Right lobe of liver (tissue), 6 donors: ENCODE measurements at regions not wholly inside any gene's neighbourhood (a gene's known extent, or its start where the extent isn't known, plus 50 kb on each side); places are given as distances from the start of the nearest gene placed in this dataset.

Experiments
- ATAC-seq, 4 donors: fragments of 200-7000 bp; cut with Tn5 transposase; one replicate each; pipeline ENCODE4 v1.9.1; 2020; ENCODE audit warnings: mild to moderate bottlenecking in 4 of 4, moderate library complexity in 4 of 4
- DNase-seq, 3 donors: peaks; one replicate each; pipeline ENCODE4 v3.0.0-alpha.2; 2020
- H3K27ac ChIP-seq, 3 donors: fragments of 200-600 bp; one replicate each; pipeline ENCODE4 v1.8.0; 2022
- H3K27me3 ChIP-seq, 2 donors: fragments of 200-600 bp; one replicate each; pipeline ENCODE4 v1.8.0; 2022
- H3K36me3 ChIP-seq, 4 donors: fragments of 200-600 bp; sonication (generic) in 1 of 4; one replicate each; pipeline versions ENCODE4 v1.5.1 to v1.8.0; 2017 to 2022; ENCODE audit warnings: control low read depth in 1 of 4
- H3K4me1 ChIP-seq, 4 donors: fragments of 200-600 bp; sonication (generic) in 1 of 4; one replicate each; pipeline versions ENCODE4 v1.5.1 to v1.8.0; 2017 to 2022; ENCODE audit warnings: control low read depth in 1 of 4
- H3K4me3 ChIP-seq, 3 donors: fragments of 200-600 bp; one replicate each; pipeline ENCODE4 v1.8.0; 2022
- H3K9me3 ChIP-seq, 4 donors: fragments of 200-600 bp; sonication (generic) in 1 of 4; one replicate each; pipeline versions ENCODE4 v1.5.1 to v1.8.0; 2017 to 2022; ENCODE audit warnings: control low read depth in 1 of 4
- CTCF ChIP-seq, 4 donors: fragments of 200-600 bp in 3 of 4; fragments of 450-650 bp in 1 of 4; IDR thresholded peaks; one replicate each; pipeline versions ENCODE4 v1.5.1 to v1.8.0; 2016 to 2022; ENCODE audit warnings: antibody characterized with exemption in 4 of 4, mild to moderate bottlenecking in 2 of 4
- POLR2A ChIP-seq: fragments of 450-650 bp; IDR thresholded peaks from one replicate; pipeline ENCODE4 v1.6.1; 2017; ENCODE audit warnings: antibody characterized with exemption, mild to moderate bottlenecking
- WGBS: methylation state at CpG from one replicate; pipeline ENCODE4 v1.1.6; 2018; ENCODE audit warnings: low coverage, low lambda C conversion rate; ENCODE audit not compliant: insufficient coverage; ENCODE audit errors: missing lambda C conversion rate; 5-methylcytosine and 5-hydroxymethylcytosine counted together
- intact Hi-C, 2 donors: fragments of 100-400 bp; cut with DNase I; formaldehyde crosslinking; loops; one replicate each; pipeline versions ENCODE4 v1.11.2 to v1.14.1; 2022
- donor health status: DM: no; HTN: yes; CAD: no.
- donor health status: DM: no; HTN: no; CAD: no.
- donor health status: DM: no; HTN: no; CAD: no.
- donor health status: DM: no; HTN: yes; CAD: no.
- donor health status: DM: no; HTN: yes; CAD: no.

DNA sequence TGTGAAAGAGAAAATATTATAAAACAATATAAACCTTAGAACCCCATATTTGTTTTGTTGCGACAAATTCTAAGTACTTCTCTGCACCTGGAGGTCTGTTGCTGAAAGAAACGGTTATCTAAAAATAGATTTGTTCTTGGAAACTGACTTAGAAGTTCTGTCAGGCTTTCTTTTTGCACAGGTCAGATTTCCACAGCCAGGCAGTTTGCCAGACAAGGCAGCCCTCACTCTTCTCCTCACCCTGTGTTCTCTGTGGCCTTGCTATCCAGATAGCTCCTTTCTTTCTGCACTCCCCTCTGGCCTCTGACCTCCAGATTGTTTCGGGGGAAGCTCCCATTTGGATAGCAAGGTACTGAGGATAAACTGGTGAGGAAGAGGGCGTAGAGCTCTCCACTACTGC is 413.3 kb upstream of the ONECUT1 start:
- H3K36me3 ChIP-seq = no peaks in the 10 kb centered on the region
- TF ChIP-seq CTCF (IDR thresholded peaks at IDR 0.05) = no peak
- no peak for TF ChIP-seq POLR2A
- no peak overlapping the region for H3K27ac ChIP-seq
- H3K27me3 ChIP-seq = no peaks in the 10 kb centered on the region
- H3K4me3 ChIP-seq = no peak overlapping the region
- DNase-seq (peak in 1 of 3 donors; percentile 23), ATAC-seq (peak; percentile 39 to 72 (median 47))
- H3K9me3 ChIP-seq = no peaks in the 10 kb centered on the region
- intact Hi-C loops = no loop called here
- WGBS = 39% methylated on average over 3 of the region's 4 CpGs
- no peaks in the 10 kb centered on the region for H3K4me1 ChIP-seq

- ATAC-seq (no peak), DNase-seq (no peak)
- H3K4me1 ChIP-seq = peaks cover 0 to 2% (median 0%) of the 10 kb centered on the region in 4 donors
- TF ChIP-seq POLR2A (no peak), CTCF (IDR thresholded peaks at IDR 0.05) (no peak)
- H3K4me3 ChIP-seq = no peak overlapping the region
- H3K27ac ChIP-seq = no peak overlapping the region
- H3K36me3 ChIP-seq = no peaks in the 10 kb centered on the region
- no peaks in the 10 kb centered on the region for H3K9me3 ChIP-seq
- H3K27me3 ChIP-seq = no peaks in the 10 kb centered on the region
- WGBS = 100% methylated on average over 1 of the region's 1 CpG
- intact Hi-C loops = no loop called here
Observed at GRCh38 chr15:53202876-53203275, 412.7 kb upstream of the ONECUT1 start.

DNA sequence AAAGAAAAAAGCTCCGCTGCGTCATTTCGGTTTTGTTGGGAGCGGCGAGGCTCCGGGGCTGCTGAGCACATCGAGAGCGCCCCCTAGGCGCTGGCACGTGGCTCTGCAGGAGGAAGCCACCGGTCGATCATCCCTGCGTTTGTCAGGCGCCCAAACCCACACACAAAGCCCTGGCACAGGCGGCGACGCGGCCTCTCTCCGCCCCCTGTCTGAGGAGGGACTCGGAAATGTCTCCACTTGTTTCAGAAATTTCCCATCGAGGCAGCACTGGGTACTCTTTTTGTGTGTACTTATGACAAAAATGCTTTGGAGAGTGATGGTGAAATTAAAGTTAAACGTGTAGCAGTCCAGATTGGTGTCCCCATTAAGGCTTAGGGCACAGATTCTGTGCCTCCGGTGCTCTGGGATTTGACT is 407.3 kb upstream of the ONECUT1 start:
- H3K27me3 ChIP-seq = no peaks in the 10 kb centered on the region
- ATAC-seq (peak; percentile 96 to 100 (median 100)), DNase-seq (peak; percentile 81 to 86 (median 85))
- peaks cover 0 to 5% (median 3%) of the 10 kb centered on the region in 4 donors for H3K4me1 ChIP-seq
- H3K9me3 ChIP-seq = no peaks in the 10 kb centered on the region
- 2% methylated on average over 9 of the region's 23 CpGs for WGBS
- peak overlapping the region; percentile 10 to 41 (median 29) for H3K4me3 ChIP-seq
- H3K36me3 ChIP-seq = no peaks in the 10 kb centered on the region
- TF ChIP-seq POLR2A (no peak), CTCF (IDR thresholded peaks at IDR 0.05) (peak; percentile 86 to 96 (median 94))
- intact Hi-C loops = loop anchor here in 1 of 2 donors (5.0 to 10.0 kb wide), 2 partner anchors 123 to 410 kb away; no protein-coding TSS in a partner anchor
- H3K27ac ChIP-seq = peak overlapping the region in 2 of 3 donors; percentile 22 to 34

GRCh38 chr15:53196788-53197187 is 406.7 kb upstream of the ONECUT1 start:
- ATAC-seq (peak in 1 of 4 donors; percentile 11), DNase-seq (no peak)
- Histone ChIP-seq H3K4me3 (peak overlapping the region; percentile 10 to 41 (median 29)), H3K9me3 (no peaks in the 10 kb centered on the region), H3K27me3 (no peaks in the 10 kb centered on the region), H3K27ac (no peak overlapping the region), H3K4me1 (peaks cover 0 to 5% (median 3%) of the 10 kb centered on the region in 4 donors), H3K36me3 (no peaks in the 10 kb centered on the region)
- 60% methylated on average over 11 of the region's 11 CpGs for WGBS
- no peak for TF ChIP-seq POLR2A
- no peak for TF ChIP-seq CTCF (IDR thresholded peaks at IDR 0.05)
- intact Hi-C loops = loop anchor here in 1 of 2 donors (5.0 to 10.0 kb wide), 2 partner anchors 122 to 409 kb away; no protein-coding TSS in a partner anchor
